ENCODE measurements at regions not wholly inside any gene's neighbourhood (a gene's known extent, or its start where the extent isn't known, plus 50 kb on each side); places are given as distances from the start of the nearest gene placed in this dataset.

DNA sequence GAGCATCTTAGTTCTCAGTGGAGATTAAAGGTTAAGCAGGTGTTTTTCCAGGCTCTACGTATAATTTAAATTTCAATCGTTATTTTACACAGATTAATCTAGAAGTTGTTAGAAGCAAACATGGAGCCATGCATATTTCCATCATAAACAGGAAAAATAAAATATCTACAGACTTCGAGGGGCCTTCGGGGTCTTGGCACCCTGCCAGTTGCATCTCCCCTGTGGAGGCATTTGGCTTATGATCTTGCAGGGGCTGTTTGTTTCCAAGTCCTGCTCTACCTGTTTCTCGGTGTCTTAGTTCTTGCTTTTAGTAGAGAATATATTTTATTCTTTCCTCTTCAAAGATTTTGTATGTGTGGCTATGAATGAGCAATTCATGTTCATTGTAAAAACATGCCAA, 67.2 kb upstream of the FAM136A start:
- no peak for DNase-seq (ENCODE audit: low read depth)
- no peak overlapping the region for H3K4me3 ChIP-seq (ENCODE audit: low read length)
- TF ChIP-seq, protein P1, sequence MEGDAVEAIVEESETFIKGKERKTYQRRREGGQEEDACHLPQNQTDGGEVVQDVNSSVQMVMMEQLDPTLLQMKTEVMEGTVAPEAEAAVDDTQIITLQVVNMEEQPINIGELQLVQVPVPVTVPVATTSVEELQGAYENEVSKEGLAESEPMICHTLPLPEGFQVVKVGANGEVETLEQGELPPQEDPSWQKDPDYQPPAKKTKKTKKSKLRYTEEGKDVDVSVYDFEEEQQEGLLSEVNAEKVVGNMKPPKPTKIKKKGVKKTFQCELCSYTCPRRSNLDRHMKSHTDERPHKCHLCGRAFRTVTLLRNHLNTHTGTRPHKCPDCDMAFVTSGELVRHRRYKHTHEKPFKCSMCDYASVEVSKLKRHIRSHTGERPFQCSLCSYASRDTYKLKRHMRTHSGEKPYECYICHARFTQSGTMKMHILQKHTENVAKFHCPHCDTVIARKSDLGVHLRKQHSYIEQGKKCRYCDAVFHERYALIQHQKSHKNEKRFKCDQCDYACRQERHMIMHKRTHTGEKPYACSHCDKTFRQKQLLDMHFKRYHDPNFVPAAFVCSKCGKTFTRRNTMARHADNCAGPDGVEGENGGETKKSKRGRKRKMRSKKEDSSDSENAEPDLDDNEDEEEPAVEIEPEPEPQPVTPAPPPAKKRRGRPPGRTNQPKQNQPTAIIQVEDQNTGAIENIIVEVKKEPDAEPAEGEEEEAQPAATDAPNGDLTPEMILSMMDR (conservative IDR thresholded peaks at IDR 0.05; ENCODE audit: low read depth, low read length), result no peak

DNA sequence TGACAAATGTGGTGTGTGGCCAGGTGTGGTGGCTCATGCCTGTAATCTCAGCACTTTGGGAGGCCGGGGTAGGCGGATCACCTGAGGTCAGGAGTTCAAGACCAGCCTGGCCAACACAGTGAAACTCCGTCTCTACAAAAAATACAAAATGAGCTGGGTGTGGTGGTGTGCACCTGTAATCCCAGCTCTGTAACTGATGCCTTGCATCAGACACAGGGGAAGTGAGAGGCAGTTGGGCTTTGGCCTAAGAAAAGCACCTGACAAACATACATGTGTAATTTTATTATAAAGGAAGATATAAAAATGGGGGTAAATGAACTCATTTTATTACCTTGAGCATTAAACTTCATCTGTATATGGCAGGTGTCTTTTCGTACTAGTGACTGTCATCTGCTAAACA, 66.7 kb upstream of the FAM136A start:
- TF ChIP-seq, protein P1 (conservative IDR thresholded peaks at IDR 0.05; ENCODE audit: low read depth, low read length), result no peak
- no peak for DNase-seq (ENCODE audit: low read depth)
- no peak overlapping the region for H3K4me3 ChIP-seq (ENCODE audit: low read length)

DNA sequence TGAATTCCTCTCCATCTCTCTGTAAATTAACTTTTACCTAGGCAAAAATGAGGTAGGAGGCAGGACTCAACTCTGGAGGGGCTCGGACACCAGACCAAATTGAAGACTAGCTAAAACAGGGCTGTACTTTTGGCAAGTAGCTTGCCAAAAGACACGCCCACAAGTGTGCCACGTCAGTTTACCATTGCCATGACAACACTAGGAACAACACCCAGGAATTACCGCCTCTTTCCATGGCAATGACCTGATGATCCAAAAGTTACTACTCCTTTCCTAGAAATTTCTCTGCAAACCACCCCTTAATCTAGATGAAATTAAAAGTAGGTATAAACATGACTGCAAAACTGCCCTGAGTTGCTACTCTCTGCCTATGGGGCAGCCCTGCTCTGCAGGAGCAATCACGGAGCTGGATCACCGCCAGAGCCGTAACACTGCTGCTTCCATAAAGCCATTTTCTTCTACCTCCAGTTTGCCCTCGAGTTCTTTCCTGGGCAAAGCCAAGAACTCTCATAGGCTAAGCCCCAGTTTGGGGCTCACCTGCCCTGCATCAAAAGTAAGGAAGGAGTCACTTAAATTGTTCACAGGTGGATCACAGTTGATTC, 66.0 kb upstream of the FAM136A start:
- no peak overlapping the region for H3K4me3 ChIP-seq (ENCODE audit: low read length)
- no peak for DNase-seq (ENCODE audit: low read depth)
- TF ChIP-seq, protein P1 (conservative IDR thresholded peaks at IDR 0.05; ENCODE audit: low read depth, low read length), result no peak

- no peak for DNase-seq (ENCODE audit: low read depth)
- TF ChIP-seq, protein P1 (conservative IDR thresholded peaks at IDR 0.05; ENCODE audit: low read depth, low read length), result no peak
- no peak overlapping the region for H3K4me3 ChIP-seq (ENCODE audit: low read length)
These were observed 60.8 kb upstream of the FAM136A start for GRCh38 chr2:70362661-70363060.

DNA sequence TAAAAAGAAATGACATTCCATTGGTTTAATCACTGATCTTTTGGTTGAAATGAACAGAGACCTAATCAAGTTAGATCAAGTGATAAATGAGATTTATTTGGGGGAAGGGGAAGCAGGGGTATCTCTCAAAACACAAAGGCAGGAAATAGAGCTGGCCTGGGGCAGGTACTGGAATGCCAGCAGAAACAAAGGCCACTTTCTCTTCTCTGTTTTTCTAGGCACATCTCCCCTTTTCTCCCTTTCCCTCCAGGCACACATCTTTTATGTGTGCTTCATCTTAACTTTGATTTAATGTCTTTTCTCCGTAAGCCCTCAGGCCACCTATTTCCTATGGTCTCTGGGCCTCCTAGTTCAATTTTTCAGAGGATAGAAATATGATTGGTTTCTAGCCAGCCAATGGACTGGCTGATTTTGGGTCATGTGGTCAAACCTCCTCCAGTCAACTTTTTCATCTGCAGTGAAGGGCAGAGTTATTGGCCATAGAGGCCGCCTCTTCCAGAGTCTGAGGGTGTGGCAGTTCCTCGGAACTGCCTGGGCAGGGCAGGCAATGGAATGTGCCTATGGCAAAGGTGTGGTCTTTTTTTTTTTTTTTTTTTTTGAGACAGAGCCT, 58.9 kb upstream of the FAM136A start:
- TF ChIP-seq, protein P1 (conservative IDR thresholded peaks at IDR 0.05; ENCODE audit: low read depth, low read length), result no peak
- H3K4me3 ChIP-seq (ENCODE audit: low read length), result no peak overlapping the region
- no peak for DNase-seq (ENCODE audit: low read depth)

- no peak overlapping the region for H3K4me3 ChIP-seq (ENCODE audit: low read length)
- DNase-seq (ENCODE audit: low read depth), result no peak
- TF ChIP-seq, protein P1 (conservative IDR thresholded peaks at IDR 0.05; ENCODE audit: low read depth, low read length), result no peak
These were observed 55.8 kb upstream of the FAM136A start for GRCh38 chr2:70357684-70358071.

Data from retinal pigment epithelial cell (primary cell).